Duodenal mucosa (tissue), 2 donors: ENCODE measurements at regions not wholly inside any gene's neighbourhood (a gene's known extent, or its start where the extent isn't known, plus 50 kb on each side); places are given as distances from the start of the nearest gene placed in this dataset.
"Not testable (repeated sequence)": the region's sequence is repeated elsewhere in the genome, so short reads cannot be mapped to it uniquely, and the experiment has no call there.

Experiments
- H3K27ac ChIP-seq: one replicate; pipeline ENCODE4 v1.7.0; 2013; ENCODE audit warnings: low read depth, low read length
- H3K27me3 ChIP-seq, 2 donors: one replicate each; pipeline ENCODE4 v1.7.0; 2013; ENCODE audit warnings: low read length in 2 of 2, control low read depth in 1 of 2; ENCODE audit not compliant: insufficient read depth in 2 of 2, control insufficient read depth in 1 of 2
- H3K36me3 ChIP-seq, 2 donors: one replicate each; pipeline ENCODE4 v1.7.0; 2013; ENCODE audit warnings: low read length in 2 of 2, control low read depth in 1 of 2; ENCODE audit not compliant: insufficient read depth in 2 of 2, control insufficient read depth in 1 of 2
- H3K4me1 ChIP-seq, 2 donors: one replicate each; pipeline ENCODE4 v1.7.0; 2013; ENCODE audit warnings: low read length in 2 of 2, control low read depth in 1 of 2; ENCODE audit not compliant: insufficient read depth in 2 of 2, control insufficient read depth in 1 of 2
- H3K4me3 ChIP-seq, 2 donors: one replicate each; pipeline ENCODE4 v1.7.0; 2013; ENCODE audit warnings: low read length in 2 of 2, low read depth in 1 of 2
- H3K9ac ChIP-seq, 2 donors: one replicate each; pipeline ENCODE4 v1.7.0; 2013; ENCODE audit warnings: low read length in 2 of 2, low read depth in 1 of 2
- H3K9me3 ChIP-seq, 2 donors: one replicate each; pipeline ENCODE4 v1.7.0; 2013; ENCODE audit warnings: low read length in 2 of 2, control low read depth in 1 of 2; ENCODE audit not compliant: control insufficient read depth in 1 of 2

GRCh38 chr17:62160816-62161215 is 95.7 kb upstream of the MED13 start:
- Histone ChIP-seq H3K27ac (no peak overlapping the region), H3K27me3 (no peaks in the 10 kb centered on the region)

DNA sequence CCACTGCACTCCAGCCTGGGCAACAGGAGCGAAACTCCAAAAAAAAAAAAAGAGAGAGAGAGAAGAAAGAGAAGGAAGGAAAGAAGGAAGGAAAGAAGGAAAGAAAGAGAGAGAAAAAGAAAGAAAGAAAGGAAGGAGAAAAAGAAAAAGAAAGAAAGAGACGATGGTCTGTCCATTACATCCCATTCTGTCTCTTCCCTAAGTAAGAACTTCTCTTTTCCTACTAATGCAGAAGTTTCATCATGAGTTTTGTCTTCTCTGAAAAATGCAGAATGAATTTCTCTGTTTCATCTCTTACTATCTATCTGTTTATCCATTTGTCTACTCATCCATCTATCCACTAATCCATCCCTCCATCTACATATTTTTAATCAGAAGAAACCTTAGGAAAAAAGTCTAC is 94.9 kb upstream of the MED13 start:
- Histone ChIP-seq H3K27me3 (no peaks in the 10 kb centered on the region), H3K9me3 (no peaks in the 10 kb centered on the region), H3K9ac (no peak overlapping the region), H3K4me3 (no peak overlapping the region), H3K36me3 (no peaks in the 10 kb centered on the region), H3K4me1 (peaks cover 13 to 15% of the 10 kb centered on the region in 2 donors), H3K27ac (no peak overlapping the region)

More at GRCh38 chr17:62160816-62161215, 95.7 kb upstream of the MED13 start:
- H3K36me3 ChIP-seq: no peaks in the 10 kb centered on the region
- H3K4me3 ChIP-seq: no peak overlapping the region
- H3K9me3 ChIP-seq: no peaks in the 10 kb centered on the region
- no peak overlapping the region for H3K9ac ChIP-seq
- H3K4me1 ChIP-seq: peaks cover 13 to 21% of the 10 kb centered on the region in 2 donors

DNA sequence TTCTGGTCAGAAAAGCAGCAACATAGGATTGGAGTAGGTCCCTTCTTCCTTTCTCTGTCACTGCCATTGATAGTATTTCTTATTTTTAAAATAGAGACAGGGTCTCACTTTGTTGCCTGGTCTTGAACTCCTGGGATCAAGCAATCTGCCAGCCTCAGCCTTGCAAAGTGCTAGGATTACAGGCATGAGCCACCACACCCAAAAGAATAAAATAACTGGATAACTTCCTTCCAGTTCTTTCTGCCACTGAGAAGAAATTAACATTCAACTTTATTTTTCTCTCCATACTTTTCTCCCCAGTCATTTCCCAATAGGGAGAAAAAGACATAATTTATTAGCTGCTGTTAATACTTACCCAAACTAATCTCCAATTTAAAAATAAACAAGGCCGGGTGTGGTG is 91.9 kb upstream of the MED13 start:
- Histone ChIP-seq H3K4me1 (peaks cover 0 to 3% of the 10 kb centered on the region in 2 donors), H3K36me3 (no peaks in the 10 kb centered on the region), H3K27me3 (no peaks in the 10 kb centered on the region), H3K9me3 (no peaks in the 10 kb centered on the region), H3K9ac (no peak overlapping the region), H3K27ac (no peak overlapping the region), H3K4me3 (no peak overlapping the region)

DNA sequence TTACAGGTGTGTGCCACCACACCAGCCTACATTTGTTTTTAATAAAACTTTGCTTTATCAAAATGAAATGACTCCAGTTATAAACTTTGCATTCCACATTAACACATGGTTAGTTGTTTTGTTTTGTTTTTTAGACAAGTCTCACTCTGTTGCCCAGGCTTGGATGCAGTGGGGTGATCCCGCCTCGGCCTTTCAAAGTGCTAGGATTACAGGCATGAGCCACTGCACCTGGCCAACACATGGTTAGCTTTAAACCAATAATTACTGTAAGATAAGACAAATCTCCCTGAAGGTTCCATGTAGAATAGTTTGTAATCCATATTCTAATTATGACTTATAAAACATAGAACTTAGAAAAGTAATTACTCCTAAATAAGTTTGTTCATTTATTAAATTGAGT is 89.8 kb upstream of the MED13 start:
- Histone ChIP-seq H3K4me3 (no peak overlapping the region), H3K36me3 (no peaks in the 10 kb centered on the region), H3K27ac (no peak overlapping the region), H3K9me3 (no peaks in the 10 kb centered on the region), H3K9ac (no peak overlapping the region), H3K4me1 (peaks cover 0 to 3% of the 10 kb centered on the region in 2 donors), H3K27me3 (no peaks in the 10 kb centered on the region)

DNA sequence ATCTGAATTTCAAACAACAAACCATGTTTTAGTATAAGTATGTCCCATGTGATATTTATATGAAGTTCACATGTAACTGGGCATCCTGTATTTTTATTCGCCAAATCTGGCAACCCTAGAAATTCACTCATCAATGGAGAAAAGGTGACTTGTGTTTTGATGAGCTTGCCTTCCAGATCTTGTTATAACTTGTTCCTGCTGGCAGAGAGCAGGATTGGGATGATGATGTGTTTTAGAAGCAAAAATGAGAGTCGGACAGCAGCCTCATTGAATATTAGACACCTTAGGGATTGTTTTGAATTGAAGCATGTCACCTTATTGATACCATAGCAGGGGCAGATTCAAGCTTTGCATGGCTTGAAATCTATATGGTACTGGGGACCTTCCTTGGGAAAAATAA is 85.4 kb upstream of the MED13 start:
- Histone ChIP-seq H3K9me3 (no peaks in the 10 kb centered on the region), H3K36me3 (no peaks in the 10 kb centered on the region), H3K4me3 (no peak overlapping the region), H3K27me3 (no peaks in the 10 kb centered on the region), H3K4me1 (peaks cover 0 to 3% of the 10 kb centered on the region in 2 donors), H3K27ac (no peak overlapping the region), H3K9ac (no peak overlapping the region)

DNA sequence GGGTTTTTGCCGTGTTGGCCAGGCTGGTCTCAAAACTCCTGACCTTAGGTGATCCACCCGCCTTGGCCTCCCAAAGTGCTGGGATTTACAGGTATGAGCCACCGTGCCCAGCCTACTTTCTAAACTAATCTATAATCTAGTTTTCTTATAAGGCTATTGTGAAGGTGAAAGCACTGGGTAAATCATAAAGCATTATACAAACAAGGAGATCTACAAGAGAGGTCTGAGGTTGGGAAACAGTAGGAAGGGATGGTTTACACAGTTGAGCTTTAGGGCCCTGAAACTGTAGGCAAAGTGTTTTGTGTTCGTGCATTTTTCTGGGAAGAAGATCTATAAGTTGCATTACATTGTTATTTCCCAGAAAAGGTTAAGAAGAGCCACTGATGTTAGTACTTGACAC is 84.9 kb upstream of the MED13 start:
- Histone ChIP-seq H3K27me3 (no peaks in the 10 kb centered on the region), H3K9ac (no peak overlapping the region), H3K9me3 (no peaks in the 10 kb centered on the region), H3K4me3 (no peak overlapping the region), H3K4me1 (peaks cover 0 to 3% of the 10 kb centered on the region in 2 donors), H3K27ac (no peak overlapping the region), H3K36me3 (no peaks in the 10 kb centered on the region)

DNA sequence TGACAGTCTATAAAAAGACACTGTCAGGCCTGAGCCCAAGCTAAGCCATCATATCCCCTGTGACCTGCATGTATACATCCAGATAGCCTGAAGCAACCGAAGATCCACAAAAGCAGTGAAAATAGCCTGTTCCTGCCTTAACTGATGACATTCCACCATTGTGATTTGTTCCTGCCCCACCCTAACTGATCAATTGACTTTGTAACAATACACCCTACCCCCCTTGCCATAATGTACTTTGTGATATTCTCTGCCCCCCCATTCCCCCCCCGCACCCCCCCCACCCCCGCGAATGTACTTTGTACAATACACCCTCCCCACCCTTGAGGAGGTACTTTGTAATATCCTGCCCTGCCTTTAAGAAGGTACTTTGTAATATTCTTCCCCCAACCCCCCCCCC is 82.2 kb upstream of the MED13 start:
- Histone ChIP-seq H3K27me3 (no peaks in the 10 kb centered on the region), H3K9me3 (no peaks in the 10 kb centered on the region), H3K9ac (no peak overlapping the region), H3K4me1 (no peaks in the 10 kb centered on the region), H3K27ac (no peak overlapping the region), H3K4me3 (no peak overlapping the region), H3K36me3 (no peaks in the 10 kb centered on the region)

GRCh38 chr17:62140836-62141235 is 75.8 kb upstream of the MED13 start:
- no peaks in the 10 kb centered on the region for H3K36me3 ChIP-seq
- peak overlapping the region; percentile 36 for H3K27ac ChIP-seq
- H3K27me3 ChIP-seq: no peaks in the 10 kb centered on the region
- no peaks in the 10 kb centered on the region for H3K9me3 ChIP-seq
- H3K4me3 ChIP-seq: no peak overlapping the region
- H3K9ac ChIP-seq: no peak overlapping the region
- peaks cover 5 to 7% of the 10 kb centered on the region in 2 donors for H3K4me1 ChIP-seq

- Histone ChIP-seq H3K4me1 (peaks cover 5 to 7% of the 10 kb centered on the region in 2 donors), H3K36me3 (no peaks in the 10 kb centered on the region), H3K9me3 (no peaks in the 10 kb centered on the region), H3K4me3 (no peak overlapping the region), H3K9ac (no peak overlapping the region), H3K27me3 (no peaks in the 10 kb centered on the region), H3K27ac (no peak overlapping the region)
Observed at GRCh38 chr17:62140376-62140775, 75.3 kb upstream of the MED13 start.

DNA sequence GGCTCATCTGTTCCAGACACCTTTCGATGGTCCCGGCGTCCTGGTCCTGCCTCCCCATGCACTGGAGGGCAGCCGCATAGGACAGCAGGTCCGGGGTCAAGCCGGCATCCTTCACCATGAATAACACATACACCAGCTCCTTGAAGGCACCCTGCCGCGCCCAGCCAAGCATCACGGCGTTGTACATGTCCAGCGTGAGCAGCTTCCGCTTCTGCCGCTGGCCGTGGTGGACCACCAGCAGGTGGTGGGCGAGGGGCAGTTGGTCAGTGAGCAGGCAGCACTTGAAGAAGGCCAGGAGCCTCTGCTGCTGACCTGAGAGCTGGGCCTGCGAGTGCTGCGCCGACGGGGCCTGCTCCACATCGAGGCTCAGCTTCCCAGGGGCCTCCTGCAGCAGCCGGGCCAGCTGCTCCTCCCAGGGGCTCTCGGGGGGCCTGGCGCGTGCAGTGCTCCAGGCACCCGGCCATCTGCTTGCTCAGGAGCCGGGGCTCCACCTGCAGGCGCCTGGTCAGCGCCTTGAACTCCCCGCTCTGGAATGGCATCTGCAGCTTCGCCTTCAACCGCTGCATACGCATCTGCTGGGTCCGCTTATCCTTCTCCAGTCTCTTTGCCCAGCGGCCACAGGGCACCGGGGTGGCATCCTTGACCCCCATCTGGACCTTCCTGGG is 74.7 kb upstream of the MED13 start:
- H3K4me3 ChIP-seq, H3K9ac ChIP-seq, H3K9me3 ChIP-seq, H3K36me3 ChIP-seq, H3K27ac ChIP-seq, H3K27me3 ChIP-seq, H3K4me1 ChIP-seq: not testable (repeated sequence)

- Histone ChIP-seq H3K9ac (no peak overlapping the region), H3K4me3 (no peak overlapping the region), H3K9me3 (no peaks in the 10 kb centered on the region), H3K4me1 (peaks cover 5 to 7% of the 10 kb centered on the region in 2 donors), H3K27me3 (no peaks in the 10 kb centered on the region), H3K36me3 (no peaks in the 10 kb centered on the region), H3K27ac (no peak overlapping the region)
Observed at GRCh38 chr17:62139141-62139540, 74.1 kb upstream of the MED13 start.
